ENCODE measurements at regions not wholly inside any gene's neighbourhood (a gene's known extent, or its start where the extent isn't known, plus 50 kb on each side); places are given as distances from the start of the nearest gene placed in this dataset.

- H3K9me3 ChIP-seq: no peaks in the 10 kb centered on the region
- H3K4me3 ChIP-seq: no peak overlapping the region
- 69 to 90% (median 80%) methylated on average over 3 of the region's 3 CpGs for WGBS, 5 donors
- H3K36me3 ChIP-seq: no peaks in the 10 kb centered on the region
- H3K27ac ChIP-seq: no peak overlapping the region
- intact Hi-C loops (cut with DNase I; ENCODE audit: low total_unique reads): no loop called here
- DNase-seq: no peak
- TF ChIP-seq POLR2AphosphoS5 (IDR thresholded peaks at IDR 0.05) (no peak), CTCF (IDR thresholded peaks at IDR 0.05) (no peak), EP300 (IDR thresholded peaks at IDR 0.05) (no peak), POLR2A (IDR thresholded peaks at IDR 0.05) (no peak)
- H3K27me3 ChIP-seq: no peaks in the 10 kb centered on the region
- H3K4me1 ChIP-seq: no peaks in the 10 kb centered on the region
Observed at GRCh38 chr9:73911804-73912203, 585.3 kb upstream of the RORB start.

- WGBS, 5 donors: 49 to 59% (median 57%) methylated on average over 6 of the region's 6 CpGs
- TF ChIP-seq POLR2AphosphoS5 (IDR thresholded peaks at IDR 0.05): no peak
- TF ChIP-seq POLR2A (IDR thresholded peaks at IDR 0.05): no peak
- no peak for TF ChIP-seq EP300 (IDR thresholded peaks at IDR 0.05)
- TF ChIP-seq CTCF (IDR thresholded peaks at IDR 0.05): no peak
- H3K4me1 ChIP-seq: no peaks in the 10 kb centered on the region
- DNase-seq: peak in 1 of 2 donors; percentile 15
- no peak overlapping the region for H3K4me3 ChIP-seq
- intact Hi-C loops (cut with DNase I; ENCODE audit: low total_unique reads): no loop called here
- H3K36me3 ChIP-seq: no peaks in the 10 kb centered on the region
- H3K9me3 ChIP-seq: no peaks in the 10 kb centered on the region
- no peaks in the 10 kb centered on the region for H3K27me3 ChIP-seq
- no peak overlapping the region for H3K27ac ChIP-seq
Observed at GRCh38 chr9:73916016-73916673, 581.0 kb upstream of the RORB start.

GRCh38 chr9:73919712-73920111 lies 577.4 kb upstream of the RORB start:
- intact Hi-C loops (cut with DNase I; ENCODE audit: low total_unique reads): no loop called here
- H3K4me3 ChIP-seq: no peak overlapping the region

GRCh38 chr9:73923796-73924195 lies 573.3 kb upstream of the RORB start:
- 70 to 79% (median 79%) methylated on average over 4 of the region's 4 CpGs for WGBS, 5 donors
- intact Hi-C loops (cut with DNase I; ENCODE audit: low total_unique reads): no loop called here
- H3K27me3 ChIP-seq: no peaks in the 10 kb centered on the region
- H3K4me3 ChIP-seq: no peak overlapping the region
- no peak for TF ChIP-seq CTCF (IDR thresholded peaks at IDR 0.05)
- no peak for TF ChIP-seq POLR2AphosphoS5 (IDR thresholded peaks at IDR 0.05)
- TF ChIP-seq POLR2A (IDR thresholded peaks at IDR 0.05): no peak
- no peak for TF ChIP-seq EP300 (IDR thresholded peaks at IDR 0.05)
- no peaks in the 10 kb centered on the region for H3K9me3 ChIP-seq
- H3K4me1 ChIP-seq: no peaks in the 10 kb centered on the region
- no peak overlapping the region for H3K27ac ChIP-seq
- no peak for DNase-seq
- no peaks in the 10 kb centered on the region for H3K36me3 ChIP-seq

More at GRCh38 chr9:73919712-73920111, 577.4 kb upstream of the RORB start:
- DNase-seq: no peak
- TF ChIP-seq EP300 (IDR thresholded peaks at IDR 0.05) (no peak), CTCF (IDR thresholded peaks at IDR 0.05) (no peak), POLR2AphosphoS5 (IDR thresholded peaks at IDR 0.05) (no peak), POLR2A (IDR thresholded peaks at IDR 0.05) (no peak)
- H3K36me3 ChIP-seq: no peaks in the 10 kb centered on the region
- no peak overlapping the region for H3K27ac ChIP-seq
- no peaks in the 10 kb centered on the region for H3K4me1 ChIP-seq
- H3K27me3 ChIP-seq: no peaks in the 10 kb centered on the region
- 89 to 94% (median 93%) methylated on average over 3 of the region's 3 CpGs for WGBS, 5 donors
- H3K9me3 ChIP-seq: no peaks in the 10 kb centered on the region

Measured in stomach (tissue), 8 donors.